Heart left ventricle (tissue), 16 donors: ENCODE measurements at regions not wholly inside any gene's neighbourhood (a gene's known extent, or its start where the extent isn't known, plus 50 kb on each side); places are given as distances from the start of the nearest gene placed in this dataset.

Source experiments
- ATAC-seq, 4 donors: fragments of 200-7000 bp; cut with Tn5 transposase; one replicate each; pipeline ENCODE4 v1.9.1; 2020 to 2022; ENCODE audit warnings: moderate library complexity in 4 of 4, mild to moderate bottlenecking in 3 of 4, moderate number of reproducible peaks in 1 of 4
- DNase-seq, 5 donors: peaks; one replicate each; pipeline ENCODE4 v3.0.0-alpha.2; 2020
- H3K27ac ChIP-seq, 12 donors: fragments of 200-600 bp; sonication (generic) in 4 of 12; one replicate each; pipeline versions ENCODE4 v1.5.0 to v1.8.0; 2016 to 2022; ENCODE audit warnings: mild to moderate bottlenecking in 2 of 12
- H3K27me3 ChIP-seq, 9 donors: fragments of 200-600 bp; sonication (generic) in 2 of 9; one replicate each; pipeline versions ENCODE4 v1.5.1 to v1.8.0; 2016 to 2022; ENCODE audit warnings: mild to moderate bottlenecking in 3 of 9
- H3K36me3 ChIP-seq, 9 donors: fragments of 200-600 bp; sonication (generic) in 2 of 9; one replicate each; pipeline versions ENCODE4 v1.5.0 to v1.8.0; 2018 to 2022; ENCODE audit warnings: mild to moderate bottlenecking in 2 of 9
- H3K4me1 ChIP-seq, 12 donors: fragments of 200-600 bp; sonication (generic) in 4 of 12; one replicate each; pipeline versions ENCODE4 v1.5.0 to v1.8.0; 2016 to 2022; ENCODE audit warnings: mild to moderate bottlenecking in 3 of 12
- H3K4me3 ChIP-seq, 12 donors: fragments of 200-600 bp; sonication (generic) in 4 of 12; one replicate each; pipeline versions ENCODE4 v1.5.0 to v1.8.0; 2017 to 2022; ENCODE audit warnings: mild to moderate bottlenecking in 9 of 12, moderate library complexity in 4 of 12
- H3K9me3 ChIP-seq, 12 donors: fragments of 200-600 bp; sonication (generic) in 4 of 12; one replicate each; pipeline versions ENCODE4 v1.5.0 to v1.8.0; 2016 to 2022; ENCODE audit warnings: mild to moderate bottlenecking in 1 of 12
- CTCF ChIP-seq, 12 donors: fragments of 200-600 bp; sonication (generic) in 4 of 12; IDR thresholded peaks; one replicate each; pipeline versions ENCODE4 v1.5.0 to v1.8.0; 2018 to 2022; ENCODE audit warnings: antibody characterized with exemption in 12 of 12, mild to moderate bottlenecking in 5 of 12
- POLR2A ChIP-seq, 2 donors: fragments of 450-650 bp; IDR thresholded peaks; one replicate each; pipeline ENCODE4 v1.6.1; 2017; ENCODE audit warnings: antibody characterized with exemption in 2 of 2, mild to moderate bottlenecking in 2 of 2, moderate library complexity in 2 of 2
- WGBS, 4 donors: extraction: QIAGEN DNeasy Blood & Tissue Kit in 2 of 4; methylation state at CpG; one replicate each; pipeline versions ENCODE4 v1.1.5 to v1.1.7; 2013 to 2018; 5-methylcytosine and 5-hydroxymethylcytosine counted together
- intact Hi-C, 10 donors: fragments of 100-400 bp; cut with DNase I; formaldehyde crosslinking; loops; one replicate each; pipeline versions ENCODE4 v1.11.1 to v1.14.2; 2022
- donor health status: ischemic (EF 13 %, LVEDD 7.1; RV severe dilation, severe dysfunction).
- donor health status: healthy with polysubstance abuse.
- donor health status: DM: no; HTN: yes; CAD: no.
- donor health status: DM: no; HTN: no; CAD: no.
- donor health status: ischemic (EF 25% LVEDD 6.9; RV normal size, moderate dysfunction).
- donor health status: ischemic (EF 25% LVEDD 5.7; RV mildly dilated, moderate dysfunction).
- donor health status: healthy.
- donor health status: DM: yes; HTN: yes; CAD: no.
- donor health status: ischemic (EF 35%, LVEDD 5.7; RV mildly dilated, moderate dysfunction).
- donor health status: nonischemic (EF 11% LVEDD 7.7; RV severe dilation, severe dysfunction).
- donor health status: DM: yes; HTN: yes; CAD: no.
- donor health status: PGD.
- donor health status: ischemic (EF 29% LVEDD 5.4; RV normal size, mild dysfunction).
- donor health status: nonischemic (EF 23%, LVEDD 6.1; RV moderate dilation, normal function).

DNA sequence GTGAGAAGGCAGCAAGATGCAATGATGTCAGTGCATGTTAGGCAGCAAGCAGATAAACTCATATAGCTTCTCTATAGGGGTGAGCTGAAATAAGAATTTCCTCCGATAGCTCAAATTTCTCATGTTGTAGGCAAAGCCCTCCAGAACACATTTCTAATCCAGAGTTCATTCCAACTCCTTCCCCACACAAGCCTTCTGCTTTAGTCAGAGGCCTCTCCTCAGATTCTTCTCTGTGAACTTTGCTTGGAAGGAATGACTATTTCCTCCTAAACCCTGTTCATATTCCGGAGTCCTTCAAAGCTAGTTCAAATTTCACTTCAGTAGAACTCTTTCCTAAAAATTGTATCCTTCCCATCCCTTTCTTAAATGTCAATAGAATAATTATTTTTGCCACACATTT, 144.8 kb downstream of the KCNJ2 start:
- Histone ChIP-seq H3K4me1 (peaks cover 0 to 27% (median 0%) of the 10 kb centered on the region in 12 donors), H3K4me3 (no peak overlapping the region), H3K9me3 (no peaks in the 10 kb centered on the region), H3K27ac (peak overlapping the region in 1 of 12 donors; percentile 81), H3K36me3 (no peaks in the 10 kb centered on the region), H3K27me3 (no peaks in the 10 kb centered on the region)
- WGBS, 4 donors = 87 to 95% (median 94%) methylated on average over 2 of the region's 2 CpGs
- ATAC-seq = no peak
- intact Hi-C loops = loop anchor here in 8 of 10 donors (5.0 to 10.0 kb wide), 9 partner anchors 51 to 311 kb away; partner anchors contain the start of gene KCNJ2 (in 2 of the 8)
- TF ChIP-seq POLR2A (IDR thresholded peaks at IDR 0.05) (no peak), CTCF (IDR thresholded peaks at IDR 0.05) (no peak)
- DNase-seq = no peak

DNA sequence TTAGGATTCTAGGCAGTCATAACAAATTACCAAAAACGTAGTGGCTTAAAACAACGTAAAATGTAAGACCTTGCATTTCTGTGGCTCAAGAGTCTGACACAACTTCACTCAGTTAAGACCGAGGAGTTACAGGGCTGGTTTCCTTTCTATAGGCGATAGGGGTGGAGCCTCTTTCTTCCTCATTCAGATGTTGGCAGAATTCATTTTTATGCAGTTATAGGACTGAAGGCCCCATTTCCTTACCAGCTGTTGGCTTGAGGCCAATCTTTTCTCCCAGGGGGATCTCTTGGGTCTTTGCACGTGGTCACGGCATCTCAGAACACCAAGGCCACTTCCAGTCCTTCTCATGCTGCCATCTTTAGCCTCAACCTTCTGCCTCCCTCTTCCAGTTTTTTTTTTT, 145.2 kb downstream of the KCNJ2 start:
- 73 to 80% (median 74%) methylated on average over 6 of the region's 6 CpGs for WGBS, 4 donors
- intact Hi-C loops = loop anchor here in 8 of 10 donors (5.0 to 10.0 kb wide), 9 partner anchors 50 to 310 kb away; partner anchors contain the start of gene KCNJ2 (in 2 of the 8)
- ATAC-seq (no peak), DNase-seq (no peak)
- Histone ChIP-seq H3K4me1 (peaks cover 0 to 27% (median 0%) of the 10 kb centered on the region in 12 donors), H3K27ac (peak overlapping the region in 1 of 12 donors; percentile 81), H3K4me3 (no peak overlapping the region), H3K9me3 (no peaks in the 10 kb centered on the region), H3K36me3 (no peaks in the 10 kb centered on the region), H3K27me3 (no peaks in the 10 kb centered on the region)
- TF ChIP-seq POLR2A (IDR thresholded peaks at IDR 0.05) (no peak), CTCF (IDR thresholded peaks at IDR 0.05) (no peak)

GRCh38 chr17:70317421-70317820, 148.1 kb downstream of the KCNJ2 start:
- H3K9me3 ChIP-seq = no peaks in the 10 kb centered on the region
- WGBS, 4 donors = 65 to 80% (median 70%) methylated on average over 1 of the region's 1 CpG
- H3K4me3 ChIP-seq = no peak overlapping the region
- intact Hi-C loops = loop anchor here in 5 of 10 donors (10.0 kb wide), 5 partner anchors 47 to 307 kb away; no protein-coding TSS in a partner anchor
- no peak for DNase-seq
- ATAC-seq = no peak
- no peaks in the 10 kb centered on the region for H3K27me3 ChIP-seq
- peaks cover 0 to 37% (median 2%) of the 10 kb centered on the region in 12 donors for H3K4me1 ChIP-seq
- no peak overlapping the region for H3K27ac ChIP-seq
- TF ChIP-seq CTCF (IDR thresholded peaks at IDR 0.05) (no peak), POLR2A (IDR thresholded peaks at IDR 0.05) (no peak)
- no peaks in the 10 kb centered on the region for H3K36me3 ChIP-seq

GRCh38 chr17:70318051-70318450, 148.7 kb downstream of the KCNJ2 start:
- Histone ChIP-seq H3K9me3 (no peaks in the 10 kb centered on the region), H3K27ac (no peak overlapping the region), H3K4me1 (peaks cover 0 to 35% (median 2%) of the 10 kb centered on the region in 12 donors), H3K4me3 (no peak overlapping the region), H3K36me3 (no peaks in the 10 kb centered on the region), H3K27me3 (no peaks in the 10 kb centered on the region)
- ATAC-seq (no peak), DNase-seq (no peak)
- WGBS, 4 donors = 77 to 88% (median 78%) methylated on average over 3 of the region's 3 CpGs
- TF ChIP-seq CTCF (IDR thresholded peaks at IDR 0.05) (no peak), POLR2A (IDR thresholded peaks at IDR 0.05) (no peak)
- intact Hi-C loops = loop anchor here in 5 of 10 donors (10.0 kb wide), 5 partner anchors 47 to 307 kb away; no protein-coding TSS in a partner anchor
